NCI-H2196 (cell line): ENCODE measurements at regions not wholly inside any gene's neighbourhood (a gene's known extent, or its start where the extent isn't known, plus 50 kb on each side); places are given as distances from the start of the nearest gene placed in this dataset.

ENCODE experiments used
- DNase-seq: peaks from one replicate; lab custom pipeline; 2025; ENCODE audit not compliant: unreplicated experiment; lab: John Stamatoyannopoulos, UW

- no peak for DNase-seq
Measured at GRCh38 chr5:2008851-2009629, 126.3 kb upstream of the IRX4 start.

DNA sequence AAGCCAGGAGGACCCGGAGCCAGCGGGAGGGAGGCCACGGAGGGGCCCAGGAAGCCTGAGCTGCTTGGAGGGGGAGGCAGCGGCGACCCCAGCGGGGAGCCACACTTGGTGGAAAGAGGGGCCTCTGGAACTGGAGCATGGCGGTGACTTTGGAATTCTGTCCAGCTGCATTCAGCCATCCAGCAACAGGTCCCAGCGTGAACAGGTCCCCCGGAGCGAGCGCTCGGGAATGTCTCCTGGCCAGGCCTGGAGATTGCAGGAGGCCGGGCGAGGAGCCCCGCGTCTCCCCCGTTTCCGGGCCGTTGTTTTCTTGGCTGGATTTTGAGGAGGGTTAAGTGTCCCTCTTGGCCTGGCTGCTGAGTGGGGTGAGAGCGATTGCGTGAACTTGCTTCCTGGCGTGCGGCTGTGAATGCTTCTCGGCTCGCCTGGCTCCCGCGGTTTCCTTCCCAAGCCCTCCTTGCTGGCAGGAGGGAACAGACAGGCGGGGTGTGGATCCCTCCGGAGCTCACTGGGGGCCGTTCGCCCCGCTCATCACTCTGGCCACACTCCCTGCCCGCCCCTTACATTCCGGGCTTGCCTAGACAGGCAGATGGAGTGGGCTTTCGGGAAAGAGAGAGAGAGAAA lies 125.3 kb upstream of the IRX4 start:
- no peak for DNase-seq

- DNase-seq = no peak
Measured at GRCh38 chr5:2007496-2007877, 124.8 kb upstream of the IRX4 start.

DNA sequence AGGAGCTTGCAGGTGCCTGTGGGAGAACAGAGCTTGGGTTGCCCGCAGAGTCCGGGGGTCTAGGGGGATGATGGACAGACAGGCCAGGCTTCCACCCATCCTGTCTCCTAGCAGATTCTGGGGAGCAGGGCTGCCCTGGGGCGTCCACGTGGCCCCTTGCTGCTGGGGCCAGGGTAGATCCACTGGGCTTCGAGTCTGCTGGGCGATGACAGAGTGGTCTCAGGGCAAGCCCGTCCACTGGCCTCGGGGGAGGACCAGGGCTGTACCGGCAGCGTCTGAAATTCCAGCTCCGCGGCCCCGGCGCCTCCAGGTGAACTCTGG lies 124.2 kb upstream of the IRX4 start:
- DNase-seq = no peak

- no peak for DNase-seq
Measured at GRCh38 chr5:2006193-2006970, 123.7 kb upstream of the IRX4 start.

- DNase-seq = no peak
Measured at GRCh38 chr5:2005101-2006041, 122.6 kb upstream of the IRX4 start.

DNA sequence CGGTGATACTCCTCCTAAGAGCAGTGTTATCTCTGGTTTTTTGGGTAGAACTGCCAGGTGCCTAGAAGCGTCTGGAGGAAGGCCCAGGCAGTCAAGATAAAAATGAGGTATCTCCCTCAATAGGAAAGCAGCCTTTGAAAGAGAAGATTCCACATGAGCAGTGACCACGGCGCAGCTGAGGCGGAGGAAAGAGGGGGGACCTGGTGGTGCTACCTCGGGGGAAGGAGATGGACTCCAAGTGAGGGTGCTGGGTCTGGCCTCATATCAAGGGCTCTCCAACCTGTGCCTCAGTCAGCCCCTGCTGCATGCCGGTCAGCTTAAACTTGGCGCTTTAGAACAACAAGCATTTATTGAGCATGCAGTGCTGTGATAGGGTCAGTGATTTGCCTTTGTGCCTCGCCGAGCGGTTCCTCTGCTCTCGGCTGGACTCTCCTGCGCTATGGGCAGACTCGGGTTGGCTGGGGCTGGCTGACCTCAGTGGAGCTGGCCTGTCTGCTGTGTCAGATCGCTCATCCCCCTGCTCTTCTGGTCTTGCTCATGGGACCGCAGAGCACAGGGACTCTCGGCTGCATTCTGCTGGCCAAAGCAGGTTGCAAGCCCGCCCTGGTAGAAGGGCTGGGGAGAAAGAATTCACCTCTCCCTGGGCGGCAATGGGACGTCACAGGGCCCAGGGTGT lies 121.1 kb upstream of the IRX4 start:
- no peak for DNase-seq

DNA sequence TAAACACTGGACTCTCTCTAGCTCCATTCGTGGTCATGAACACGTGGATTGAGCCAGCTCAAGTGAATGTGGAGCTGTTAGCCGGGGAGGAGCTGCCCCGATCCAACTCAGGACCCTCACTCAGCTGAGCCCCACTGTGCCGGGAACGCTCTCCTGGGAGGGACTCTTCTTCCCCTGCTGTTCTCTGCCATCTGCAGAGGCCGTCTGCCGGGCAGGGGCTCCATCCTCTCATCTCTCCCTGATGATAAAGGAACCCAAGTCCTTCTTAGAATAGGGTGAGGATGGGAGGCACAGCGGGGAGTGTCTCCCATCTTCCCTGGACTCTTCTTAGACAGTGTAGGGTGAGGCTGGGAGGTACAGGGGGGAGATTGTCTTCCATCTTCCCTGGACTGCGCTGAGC lies 120.5 kb upstream of the IRX4 start:
- DNase-seq = no peak

DNA sequence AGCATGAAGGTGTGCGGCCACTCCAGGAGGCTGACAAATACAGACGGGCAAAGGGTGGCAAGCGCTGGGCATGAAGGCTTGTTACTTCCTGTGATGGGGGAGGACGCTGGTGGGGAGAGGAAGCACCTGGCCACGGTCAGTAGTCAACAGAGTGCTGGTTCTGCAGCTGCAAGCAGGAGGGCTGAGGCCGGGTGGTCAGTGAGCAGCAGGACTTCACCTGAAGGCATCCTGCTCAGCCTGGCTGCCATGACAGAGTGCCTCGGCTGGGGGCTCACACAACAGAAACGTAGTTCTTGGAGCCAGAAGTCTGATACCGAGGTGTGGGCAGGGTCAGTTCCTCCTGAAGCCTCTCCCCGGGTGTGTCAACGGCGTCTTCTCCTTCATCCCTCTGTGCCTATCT lies 118.6 kb upstream of the IRX4 start:
- no peak for DNase-seq

GRCh38 chr5:2000591-2000990 lies 117.9 kb upstream of the IRX4 start:
- DNase-seq = no peak

DNA sequence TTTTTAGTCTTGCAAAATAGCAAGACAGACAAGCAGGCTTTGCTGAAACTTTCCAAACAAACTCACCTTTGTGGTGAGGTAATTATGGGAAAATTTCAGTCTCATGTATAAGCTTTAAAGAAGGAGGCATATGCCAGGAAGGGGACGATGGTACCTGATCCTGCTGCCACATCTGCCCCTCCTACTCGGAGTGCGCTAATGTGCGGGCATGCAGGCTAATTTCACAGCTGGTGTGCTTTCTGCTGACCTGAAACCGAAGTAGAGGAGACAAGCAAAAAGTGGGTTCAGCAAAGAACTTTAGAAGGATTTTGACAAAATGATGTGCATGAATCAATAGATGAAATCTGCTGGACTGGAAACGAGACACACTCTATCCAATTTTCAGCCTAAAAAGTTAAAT lies 117.1 kb upstream of the IRX4 start:
- DNase-seq = no peak

- DNase-seq = no peak
Measured at GRCh38 chr5:1998716-1999317, 116.1 kb upstream of the IRX4 start.

DNA sequence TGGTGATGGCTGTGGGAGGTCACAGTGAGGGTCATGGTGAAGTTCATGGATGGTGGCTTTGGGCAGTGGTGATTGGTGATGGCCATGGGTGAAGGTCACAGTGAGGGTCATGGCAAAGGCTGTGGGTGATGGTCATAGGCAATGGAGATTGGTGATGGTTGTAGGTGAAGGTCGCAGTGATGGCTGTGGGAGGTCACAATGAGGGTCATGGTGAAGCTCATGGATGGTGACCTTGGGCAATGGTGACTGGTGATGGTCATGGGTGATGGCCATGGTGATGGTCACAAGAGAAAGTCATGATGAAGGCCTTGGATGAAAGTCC lies 115.6 kb upstream of the IRX4 start:
- DNase-seq = no peak

DNA sequence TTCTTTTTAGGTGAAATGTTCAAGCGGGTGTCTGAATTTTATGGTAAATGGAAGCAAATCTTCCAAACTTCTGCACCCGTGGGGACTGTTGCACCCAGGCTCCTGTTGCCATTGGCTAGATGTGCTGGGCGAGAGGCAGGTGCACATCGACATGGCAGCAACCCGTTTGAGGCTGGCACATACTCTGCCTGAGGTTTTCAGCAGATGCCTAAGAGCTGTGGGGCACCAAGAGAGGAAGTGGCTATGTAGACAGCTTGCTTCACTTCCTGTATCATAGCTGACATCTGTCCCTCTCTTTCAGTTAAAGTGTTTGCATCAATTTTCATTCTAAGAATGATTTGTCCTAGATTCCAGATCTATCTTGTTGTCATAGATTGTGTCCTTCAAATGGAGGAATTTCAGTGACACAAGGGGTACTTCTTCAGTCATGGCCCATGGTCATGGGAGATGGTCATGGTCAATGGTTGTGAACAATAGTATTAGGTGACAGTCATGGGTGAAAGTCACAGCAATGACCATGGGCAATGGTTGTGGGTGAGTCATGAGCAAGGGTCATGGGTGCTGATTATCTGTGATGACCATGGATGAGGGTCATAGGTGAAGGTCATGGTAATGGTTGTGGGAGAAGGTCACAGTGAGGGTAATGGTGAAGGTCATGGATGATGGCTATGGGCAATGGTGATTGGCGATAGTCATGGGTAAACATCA lies 115.1 kb upstream of the IRX4 start:
- no peak for DNase-seq

GRCh38 chr5:1995491-1995890 lies 112.8 kb upstream of the IRX4 start:
- no peak for DNase-seq

DNA sequence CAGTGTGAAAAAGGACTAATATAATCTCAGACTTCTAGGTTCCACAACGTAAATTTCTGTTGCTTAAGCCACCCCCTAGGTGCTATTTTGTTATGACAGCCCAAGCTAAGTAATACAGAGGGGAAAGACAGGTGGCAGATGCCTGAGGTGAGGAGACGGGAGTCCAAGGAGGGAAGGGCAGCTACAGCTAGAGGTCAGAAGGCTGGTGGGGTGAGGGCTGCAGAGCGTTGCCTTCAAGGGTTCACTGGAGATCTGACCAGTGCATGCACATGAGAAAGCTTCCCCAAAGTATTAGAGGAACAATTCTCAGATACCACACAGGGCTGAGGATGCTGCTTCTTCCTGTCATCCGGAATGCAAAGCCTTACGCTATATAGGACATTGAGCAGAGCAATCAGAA lies 104.7 kb upstream of the IRX4 start:
- DNase-seq = no peak

DNA sequence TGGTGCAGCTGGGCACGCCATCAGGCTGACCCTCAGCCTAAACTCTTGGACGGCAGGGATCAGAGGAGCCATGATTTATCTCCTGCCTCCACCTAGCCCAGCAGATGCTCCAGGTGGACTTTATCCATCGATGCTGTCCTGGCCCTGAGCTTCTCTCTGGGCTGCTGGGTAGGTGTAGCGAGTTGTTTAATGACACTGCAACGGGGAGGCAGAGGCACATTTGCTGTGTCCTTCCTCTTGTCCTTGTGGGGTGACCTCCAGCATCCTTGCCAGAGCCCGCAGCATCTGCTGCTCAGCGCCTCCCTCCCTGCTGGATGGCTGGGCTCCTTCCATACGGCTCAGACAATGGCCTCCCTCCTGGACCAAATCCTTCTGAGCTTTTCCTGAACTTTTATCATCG lies 103.1 kb upstream of the IRX4 start:
- no peak for DNase-seq

DNA sequence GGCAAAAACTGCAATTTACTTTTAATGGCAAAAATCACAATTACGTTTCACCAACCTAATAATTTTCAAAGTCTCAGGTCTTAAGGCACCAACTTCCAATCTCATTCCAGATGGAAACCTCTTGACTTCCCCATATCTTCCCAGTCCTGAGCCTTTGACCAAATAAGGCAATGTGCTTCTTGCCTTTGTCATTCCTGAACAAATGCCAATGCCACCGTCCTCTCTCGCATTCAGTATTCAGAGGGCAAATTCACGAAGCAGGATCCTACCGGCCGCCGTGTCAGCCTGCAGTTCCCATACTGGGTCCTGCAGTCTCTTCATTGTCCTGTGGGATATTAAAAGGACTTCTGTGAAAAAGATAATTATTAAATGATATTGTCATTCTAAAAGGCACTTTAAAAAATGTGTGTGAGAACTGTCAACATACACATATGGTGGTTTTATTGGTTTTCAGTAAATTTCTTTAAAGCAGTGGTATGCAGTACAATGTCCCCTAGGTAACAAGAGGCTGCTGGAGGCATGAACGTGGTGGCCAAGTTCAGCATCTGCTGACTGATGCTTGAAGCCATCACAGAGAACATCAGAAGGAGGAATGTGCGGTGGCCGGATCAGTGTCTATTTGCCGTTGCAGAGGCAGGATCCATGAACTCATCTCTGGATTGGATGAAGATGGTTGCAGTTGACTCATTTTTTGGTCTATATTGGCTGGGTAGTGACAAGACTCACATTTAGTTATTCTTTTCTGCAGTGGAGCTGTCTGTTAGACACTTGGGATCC lies 101.4 kb upstream of the IRX4 start:
- DNase-seq = no peak

DNA sequence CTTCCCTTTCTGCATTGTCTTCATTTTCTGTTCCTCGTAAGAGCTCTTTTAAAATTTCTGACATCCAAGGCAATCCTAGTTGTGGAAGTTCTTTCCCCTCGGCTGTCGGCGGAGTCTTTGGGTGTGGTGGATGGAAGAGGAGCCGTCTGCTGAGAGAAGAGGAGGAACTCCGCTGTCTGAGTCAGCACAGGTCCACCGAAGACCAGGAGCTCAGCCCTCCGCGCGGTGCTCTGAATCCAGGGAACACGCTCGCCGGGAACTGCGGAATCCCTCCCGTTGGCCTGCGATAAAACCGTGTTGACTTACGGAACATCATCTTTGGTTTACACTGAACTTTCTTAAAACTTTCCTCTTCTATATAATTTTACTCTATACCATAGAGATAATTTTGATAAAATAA lies 100.7 kb upstream of the IRX4 start:
- no peak for DNase-seq
